IPS-20b (cell line): ENCODE measurements at regions not wholly inside any gene's neighbourhood (a gene's known extent, or its start where the extent isn't known, plus 50 kb on each side); places are given as distances from the start of the nearest gene placed in this dataset.

Source experiments
- H3K27ac ChIP-seq: one replicate; pipeline ENCODE4 v1.5.1; 2013; ENCODE audit warnings: low read length
- H3K27me3 ChIP-seq: 2 replicates; pipeline ENCODE4 v1.6.1; 2013; ENCODE audit warnings: mild to moderate bottlenecking, low read length, inconsistent platforms; ENCODE audit not compliant: insufficient read depth
- H3K36me3 ChIP-seq: 2 replicates; pipeline ENCODE4 v1.6.1; 2013; ENCODE audit warnings: low read depth, mild to moderate bottlenecking, inconsistent platforms, low read length, moderate library complexity; ENCODE audit not compliant: insufficient read depth
- H3K4me1 ChIP-seq: 2 replicates; pipeline ENCODE4 v1.6.1; 2013; ENCODE audit warnings: mild to moderate bottlenecking, control low read depth, inconsistent platforms, low read length, moderate library complexity; ENCODE audit not compliant: insufficient read depth
- H3K4me3 ChIP-seq: 2 replicates; pipeline ENCODE4 v1.5.1; 2013; ENCODE audit warnings: mild to moderate bottlenecking, low read length, inconsistent platforms
- H3K9ac ChIP-seq: 2 replicates; pipeline ENCODE4 v1.6.1; 2013; ENCODE audit warnings: low read depth, mild to moderate bottlenecking, inconsistent platforms, low read length, moderate library complexity
- H3K9me3 ChIP-seq: 2 replicates; pipeline ENCODE4 v1.6.1; 2013; ENCODE audit warnings: mild to moderate bottlenecking, low read depth, low read length, inconsistent platforms; ENCODE audit not compliant: insufficient read depth

DNA sequence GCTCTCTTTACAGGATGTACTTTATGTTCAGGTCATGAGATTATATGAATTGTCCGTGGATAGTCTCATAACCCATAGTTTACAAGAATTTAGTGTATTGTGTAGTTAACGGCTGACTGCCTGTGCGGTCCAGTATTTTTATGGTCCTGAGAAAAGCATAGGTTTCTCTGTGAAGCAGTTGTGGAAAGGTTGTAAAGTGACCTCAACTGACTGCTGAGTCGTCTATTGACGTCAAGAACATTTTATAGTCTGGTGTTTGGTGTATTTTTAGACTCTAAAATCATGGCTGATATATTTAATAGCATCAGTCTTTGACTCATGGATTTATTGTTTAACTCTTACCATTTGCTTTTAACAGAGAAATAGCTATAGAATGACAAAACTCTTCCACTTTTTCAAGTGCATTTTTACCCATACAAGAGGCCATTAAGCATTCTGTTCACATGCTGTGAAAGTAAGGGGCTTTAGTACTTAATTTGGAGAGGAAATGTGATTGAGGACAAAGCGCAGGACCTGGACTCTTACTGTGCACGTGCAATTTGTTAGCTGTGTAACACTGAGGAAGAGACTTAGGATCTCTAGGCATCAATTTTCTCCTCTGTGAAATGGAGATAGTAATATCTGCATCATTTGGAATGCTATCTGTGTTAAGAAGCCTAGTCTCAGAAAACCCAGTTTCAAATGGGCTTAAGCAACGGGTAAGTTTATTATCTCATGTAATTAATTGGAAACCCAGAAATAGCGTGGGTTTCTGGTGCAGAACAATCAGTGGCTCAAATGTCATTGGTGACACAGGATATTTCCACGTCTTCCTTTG is 240.8 kb downstream of the NFKBIZ start:
- H3K4me3 ChIP-seq = no peak overlapping the region
- H3K36me3 ChIP-seq = no peaks in the 10 kb centered on the region
- H3K27me3 ChIP-seq = no peaks in the 10 kb centered on the region
- no peaks in the 10 kb centered on the region for H3K9me3 ChIP-seq
- H3K9ac ChIP-seq = no peak overlapping the region
- H3K4me1 ChIP-seq = 0 out of 2 replicates have a peak, but pooled peaks cover 2% of the 10 kb centered on the region
- no peak overlapping the region for H3K27ac ChIP-seq

- H3K27ac ChIP-seq = no peak overlapping the region
- no peak overlapping the region for H3K4me3 ChIP-seq
- H3K4me1 ChIP-seq = 0 out of 2 replicates have a peak, but pooled peaks cover 2% of the 10 kb centered on the region
- H3K9ac ChIP-seq = no peak overlapping the region
- no peaks in the 10 kb centered on the region for H3K9me3 ChIP-seq
- H3K36me3 ChIP-seq = no peaks in the 10 kb centered on the region
- no peaks in the 10 kb centered on the region for H3K27me3 ChIP-seq
Observed at GRCh38 chr3:102090721-102091045, 241.4 kb downstream of the NFKBIZ start.

- Histone ChIP-seq H3K4me1 (0 out of 2 replicates have a peak, but pooled peaks cover 2% of the 10 kb centered on the region), H3K9ac (no peak overlapping the region)
Observed at GRCh38 chr3:102091358-102091757, 242.0 kb downstream of the NFKBIZ start.

GRCh38 chr3:102092617-102093466 is 243.5 kb downstream of the NFKBIZ start:
- H3K4me3 ChIP-seq = no peak overlapping the region

More at GRCh38 chr3:102091358-102091757, 242.0 kb downstream of the NFKBIZ start:
- H3K36me3 ChIP-seq = no peaks in the 10 kb centered on the region
- no peak overlapping the region for H3K27ac ChIP-seq
- no peaks in the 10 kb centered on the region for H3K27me3 ChIP-seq
- no peak overlapping the region for H3K4me3 ChIP-seq
- H3K9me3 ChIP-seq = no peaks in the 10 kb centered on the region

DNA sequence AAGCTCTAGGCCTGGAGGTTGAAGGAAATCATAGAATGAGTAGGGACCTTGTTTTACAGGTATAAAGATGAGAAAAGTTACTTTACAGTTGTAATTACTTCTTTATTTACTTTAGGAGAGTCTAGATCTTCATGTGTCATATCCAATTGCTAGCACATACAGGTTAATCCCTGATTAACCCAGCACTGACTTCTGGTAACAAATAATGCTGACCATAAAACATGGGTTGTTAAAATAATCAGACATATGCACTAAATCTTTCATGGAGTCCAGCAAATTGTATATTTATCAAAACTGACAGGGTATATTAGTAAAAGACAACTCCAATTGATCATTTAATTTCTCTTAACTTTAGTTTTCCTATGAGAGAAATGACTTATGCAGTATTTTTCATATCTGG is 245.2 kb downstream of the NFKBIZ start:
- Histone ChIP-seq H3K9ac (no peak overlapping the region), H3K9me3 (no peaks in the 10 kb centered on the region), H3K4me3 (no peak overlapping the region), H3K4me1 (no peaks in the 10 kb centered on the region), H3K36me3 (no peaks in the 10 kb centered on the region), H3K27me3 (no peaks in the 10 kb centered on the region), H3K27ac (no peak overlapping the region)

More at GRCh38 chr3:102092617-102093466, 243.5 kb downstream of the NFKBIZ start:
- Histone ChIP-seq H3K9ac (no peak overlapping the region), H3K27ac (no peak overlapping the region), H3K4me1 (0 out of 2 replicates have a peak, but pooled peaks cover 2% of the 10 kb centered on the region), H3K27me3 (no peaks in the 10 kb centered on the region), H3K9me3 (no peaks in the 10 kb centered on the region), H3K36me3 (no peaks in the 10 kb centered on the region)

GRCh38 chr3:102095383-102095782 is 246.1 kb downstream of the NFKBIZ start:
- Histone ChIP-seq H3K9me3 (no peaks in the 10 kb centered on the region), H3K9ac (no peak overlapping the region), H3K4me1 (no peaks in the 10 kb centered on the region), H3K36me3 (no peaks in the 10 kb centered on the region), H3K27me3 (no peaks in the 10 kb centered on the region), H3K27ac (no peak overlapping the region), H3K4me3 (no peak overlapping the region)

- Histone ChIP-seq H3K27ac (no peak overlapping the region), H3K9ac (no peak overlapping the region), H3K27me3 (no peaks in the 10 kb centered on the region), H3K9me3 (no peaks in the 10 kb centered on the region), H3K4me1 (no peaks in the 10 kb centered on the region), H3K36me3 (no peaks in the 10 kb centered on the region), H3K4me3 (no peak overlapping the region)
Observed at GRCh38 chr3:102096066-102096465, 246.8 kb downstream of the NFKBIZ start.

DNA sequence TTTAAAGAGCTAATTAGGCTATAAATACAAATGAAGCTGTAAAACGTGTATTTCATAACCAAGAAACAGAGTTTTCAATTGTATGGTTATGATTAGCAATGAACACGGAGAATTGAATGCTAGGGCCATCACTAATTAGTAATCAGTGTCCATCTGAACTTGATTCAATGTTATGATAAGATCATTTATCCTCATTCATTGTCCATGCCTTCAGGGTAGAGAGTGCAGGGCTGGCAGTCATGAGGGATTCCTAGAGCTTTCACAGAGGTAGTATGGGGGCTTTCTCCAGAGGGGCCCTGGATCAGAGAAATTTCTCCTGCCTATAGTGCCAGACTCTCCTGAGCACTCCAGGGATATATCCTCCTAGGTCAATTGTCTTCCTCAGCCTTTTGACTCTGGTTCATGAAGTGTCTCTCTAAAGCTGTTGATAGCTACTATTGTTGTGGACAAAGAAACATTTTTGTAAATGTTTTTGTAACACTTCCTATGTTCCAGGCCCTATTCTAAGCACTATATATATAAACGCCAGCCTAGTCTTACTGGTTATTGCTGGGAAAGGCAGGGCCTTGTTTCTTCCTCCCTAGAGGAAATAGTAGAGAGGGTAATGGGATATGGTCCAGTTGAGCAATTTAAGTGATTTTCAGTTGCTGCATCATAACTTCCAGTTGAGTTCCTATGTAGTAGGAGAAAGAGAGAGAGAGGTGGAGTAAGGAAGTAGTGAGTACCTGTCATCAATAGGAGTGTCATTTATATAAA is 249.0 kb downstream of the NFKBIZ start:
- H3K27ac ChIP-seq = no peak overlapping the region
- H3K9ac ChIP-seq = no peak overlapping the region
- no peak overlapping the region for H3K4me3 ChIP-seq
- no peaks in the 10 kb centered on the region for H3K9me3 ChIP-seq
- no peaks in the 10 kb centered on the region for H3K36me3 ChIP-seq
- H3K27me3 ChIP-seq = no peaks in the 10 kb centered on the region
- H3K4me1 ChIP-seq = no peaks in the 10 kb centered on the region

GRCh38 chr3:102099913-102100312 is 250.6 kb downstream of the NFKBIZ start:
- no peak overlapping the region for H3K4me3 ChIP-seq
- H3K9me3 ChIP-seq = no peaks in the 10 kb centered on the region
- H3K4me1 ChIP-seq = no peaks in the 10 kb centered on the region
- no peaks in the 10 kb centered on the region for H3K27me3 ChIP-seq
- no peak overlapping the region for H3K27ac ChIP-seq
- H3K9ac ChIP-seq = no peak overlapping the region
- H3K36me3 ChIP-seq = no peaks in the 10 kb centered on the region

DNA sequence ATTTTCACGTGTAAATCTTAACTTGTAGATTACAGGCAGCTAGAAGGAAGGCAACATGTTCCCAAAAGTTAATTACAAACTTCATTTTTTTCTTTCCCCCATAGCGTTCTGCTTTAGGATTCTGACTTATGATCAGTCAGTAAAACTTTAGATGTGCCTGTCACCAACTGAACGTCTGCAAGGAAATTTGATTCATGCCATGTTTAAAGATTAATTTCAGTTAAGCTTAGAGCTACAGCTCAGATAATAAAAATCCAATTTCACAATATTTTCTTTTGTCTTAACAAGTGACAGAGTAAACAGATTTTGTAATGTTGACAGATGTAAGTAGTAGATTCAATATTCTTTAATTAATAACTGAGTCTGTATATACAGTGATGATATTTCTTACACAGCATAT is 253.1 kb downstream of the NFKBIZ start:
- H3K4me3 ChIP-seq = no peak overlapping the region
- H3K9ac ChIP-seq = no peak overlapping the region
- no peaks in the 10 kb centered on the region for H3K4me1 ChIP-seq
- H3K27me3 ChIP-seq = no peaks in the 10 kb centered on the region
- no peaks in the 10 kb centered on the region for H3K36me3 ChIP-seq
- H3K9me3 ChIP-seq = no peaks in the 10 kb centered on the region; the same call in 1 of the 2 replicates
- H3K27ac ChIP-seq = no peak overlapping the region

- Histone ChIP-seq H3K27ac (no peak overlapping the region), H3K9me3 (peaks cover 3% of the 10 kb centered on the region)
Observed at GRCh38 chr3:102104033-102104432, 254.7 kb downstream of the NFKBIZ start.

More at GRCh38 chr3:102104033-102104432, 254.7 kb downstream of the NFKBIZ start:
- H3K9ac ChIP-seq = no peak overlapping the region
- no peak overlapping the region for H3K4me3 ChIP-seq
- H3K4me1 ChIP-seq = no peaks in the 10 kb centered on the region
- H3K36me3 ChIP-seq = no peaks in the 10 kb centered on the region
- no peaks in the 10 kb centered on the region for H3K27me3 ChIP-seq
